H1 (cell line): ENCODE measurements at regions not wholly inside any gene's neighbourhood (a gene's known extent, or its start where the extent isn't known, plus 50 kb on each side); places are given as distances from the start of the nearest gene placed in this dataset.
"Not testable (repeated sequence)": the region's sequence is repeated elsewhere in the genome, so short reads cannot be mapped to it uniquely, and the experiment has no call there.

Experiments
- CTCF ChIA-PET: fragments of 300-600 bp; sonication (Branson Sonifier 250); formaldehyde crosslinking; loops from one replicate; lab custom pipeline; 2021; ENCODE audit not compliant: partially characterized antibody; lab: Charles Lee
- POLR2A ChIA-PET: fragments of 300-600 bp; sonication (Branson Sonifier 250); formaldehyde crosslinking; loops from one replicate; lab custom pipeline; 2021; ENCODE audit warnings: inconsistent platforms; ENCODE audit not compliant: partially characterized antibody; lab: Charles Lee
- DNase-seq, 2 experiments: peaks; one replicate each; pipeline versions ENCODE4 v3.0.0 to v3.0.0-alpha.2; 2010 to 2022; ENCODE audit warnings: low spot score in 2 of 2, low read depth in 1 of 2, mixed read lengths in 1 of 2
- FAIRE-seq: peaks from 2 replicates; lab custom pipeline; 2011; peaks lifted over from hg19 to GRCh38; lab: Jason Lieb, UNC
- H2AFZ ChIP-seq: 2 replicates; pipeline ENCODE4 v1.8.1; 2012; ENCODE audit warnings: low read length, inconsistent platforms
- H2AK5ac ChIP-seq: 2 replicates; pipeline ENCODE4 v1.6.1; 2013; ENCODE audit warnings: low read depth, low read length
- H2BK120ac ChIP-seq: replicated peaks from 2 replicates; pipeline ENCODE3; 2013; ENCODE audit warnings: low read depth, low read length, inconsistent platforms
- H2BK12ac ChIP-seq: 2 replicates; pipeline ENCODE4 v1.6.1; 2013; ENCODE audit warnings: low read depth, low read length
- H2BK15ac ChIP-seq: 2 replicates; pipeline ENCODE4 v1.6.1; 2013; ENCODE audit warnings: low read length
- H2BK20ac ChIP-seq: 2 replicates; pipeline ENCODE4 v1.6.1; 2013; ENCODE audit warnings: low read length
- H2BK5ac ChIP-seq: 2 replicates; pipeline ENCODE4 v1.6.1; 2013; ENCODE audit warnings: low read depth, low read length
- H3K14ac ChIP-seq: 2 replicates; pipeline ENCODE4 v1.6.1; 2013; ENCODE audit warnings: inconsistent platforms; ENCODE audit not compliant: insufficient read length
- H3K18ac ChIP-seq: 2 replicates; pipeline ENCODE4 v1.6.1; 2013; ENCODE audit warnings: low read length; ENCODE audit errors: extremely low read depth
- H3K23ac ChIP-seq: 2 replicates; pipeline ENCODE4 v1.6.1; 2013; ENCODE audit warnings: inconsistent platforms; ENCODE audit not compliant: insufficient read length
- H3K23me2 ChIP-seq: 2 replicates; pipeline ENCODE4 v1.6.1; 2013; ENCODE audit warnings: low read depth, low read length
- H3K27ac ChIP-seq: 2 replicates; pipeline ENCODE4 v1.6.1; 2011; ENCODE audit warnings: low read depth, low read length, inconsistent platforms
- H3K27me3 ChIP-seq, 4 experiments: replicated peaks in 1 of 4; 1 replicate in 1 of 4; 2 replicates in 3 of 4; pipeline versions ENCODE4 v1.6.1 to v1.8.1; 2011 to 2013; ENCODE audit warnings: low read length in 3 of 4, mild to moderate bottlenecking in 3 of 4, inconsistent platforms in 2 of 4, mixed read lengths in 2 of 4, moderate library complexity in 1 of 4; ENCODE audit not compliant: control insufficient read depth in 3 of 4, insufficient read depth in 3 of 4; ENCODE audit errors: extremely low read depth in 1 of 4
- H3K36me3 ChIP-seq, 4 experiments: 2 replicates each; pipeline versions ENCODE4 v1.6.1 to v1.8.1; 2011 to 2013; ENCODE audit warnings: mild to moderate bottlenecking in 4 of 4, low read length in 3 of 4, moderate library complexity in 2 of 4, control low read depth in 1 of 4, inconsistent platforms in 1 of 4; ENCODE audit not compliant: insufficient read depth in 4 of 4, control insufficient read depth in 2 of 4
- H3K4ac ChIP-seq: replicated peaks from 2 replicates; pipeline ENCODE3; 2013; ENCODE audit warnings: low read length, low read depth, mixed read lengths, inconsistent platforms; ENCODE audit not compliant: insufficient read length
- H3K4me1 ChIP-seq, 4 experiments: replicated peaks in 1 of 4; 1 replicate in 1 of 4; 2 replicates in 3 of 4; pipeline versions ENCODE4 v1.6.1 to v1.8.1; 2011 to 2013; ENCODE audit warnings: low read length in 3 of 4, inconsistent platforms in 2 of 4, mixed read lengths in 1 of 4; ENCODE audit not compliant: insufficient read depth in 4 of 4, control insufficient read depth in 3 of 4
- H3K4me2 ChIP-seq, 2 experiments: 2 replicates each; pipeline versions ENCODE4 v1.6.1 to v1.8.1; 2011 to 2013; ENCODE audit warnings: low read depth in 2 of 2, low read length in 2 of 2, control low read depth in 1 of 2, inconsistent platforms in 1 of 2, mild to moderate bottlenecking in 1 of 2; ENCODE audit not compliant: insufficient read depth in 1 of 2
- H3K4me3 ChIP-seq, 4 experiments: fragments of 200-600, 300-600 bp in 1 of 4; sonication (generic), shearing (Covaris generic), sonication (Bioruptor Twin) in 1 of 4; 2 replicates each; pipeline versions ENCODE4 v1.5.1 to v1.8.1; 2011 to 2016; ENCODE audit warnings: low read length in 4 of 4, low read depth in 3 of 4, control low read depth in 2 of 4, inconsistent platforms in 2 of 4, mild to moderate bottlenecking in 2 of 4, mixed read lengths in 1 of 4, moderate library complexity in 1 of 4; ENCODE audit not compliant: insufficient read depth in 2 of 4; ENCODE audit errors: extremely low read depth in 1 of 4
- H3K56ac ChIP-seq: replicated peaks from 2 replicates; pipeline ENCODE3; 2013; ENCODE audit warnings: low read depth, mild to moderate bottlenecking, mixed read lengths, low read length, inconsistent platforms; ENCODE audit not compliant: insufficient read length
- H3K79me1 ChIP-seq: 2 replicates; pipeline ENCODE4 v1.6.1; 2013; ENCODE audit warnings: low read depth, low read length, control low read depth
- H3K79me2 ChIP-seq, 2 experiments: 2 replicates each; pipeline versions ENCODE4 v1.6.1 to v1.8.1; 2012 to 2013; ENCODE audit warnings: low read length in 2 of 2, mild to moderate bottlenecking in 2 of 2, inconsistent platforms in 1 of 2; ENCODE audit not compliant: insufficient read depth in 2 of 2, control insufficient read depth in 1 of 2
- H3K9ac ChIP-seq, 4 experiments: replicated peaks in 1 of 4; 1 replicate in 1 of 4; 2 replicates in 3 of 4; pipeline versions ENCODE4 v1.6.1 to v1.8.1; 2011 to 2013; ENCODE audit warnings: low read depth in 3 of 4, low read length in 3 of 4, control low read depth in 2 of 4, mild to moderate bottlenecking in 2 of 4, moderate library complexity in 2 of 4, inconsistent platforms in 1 of 4; ENCODE audit errors: extremely low read depth in 1 of 4
- H3K9me3 ChIP-seq, 2 experiments: 2 replicates each; pipeline versions ENCODE4 v1.6.1 to v1.8.1; 2012 to 2013; ENCODE audit warnings: mild to moderate bottlenecking in 2 of 2, moderate library complexity in 2 of 2, control low read depth in 1 of 2, inconsistent platforms in 1 of 2, low read depth in 1 of 2, low read length in 1 of 2, mixed read lengths in 1 of 2; ENCODE audit not compliant: insufficient read depth in 2 of 2
- H4K20me1 ChIP-seq, 2 experiments: replicated peaks in 1 of 2; 2 replicates each; pipeline versions ENCODE3 to v1.8.1; 2011 to 2013; ENCODE audit warnings: inconsistent platforms in 2 of 2, low read length in 2 of 2, mild to moderate bottlenecking in 1 of 2; ENCODE audit not compliant: insufficient read depth in 2 of 2, control insufficient read depth in 1 of 2
- H4K5ac ChIP-seq: 2 replicates; pipeline ENCODE4 v1.6.1; 2013; ENCODE audit warnings: low read length, low read depth, mixed read lengths, inconsistent platforms; ENCODE audit not compliant: insufficient read length
- H4K8ac ChIP-seq: 2 replicates; pipeline ENCODE4 v1.8.0; 2013; ENCODE audit warnings: mild to moderate bottlenecking, moderate library complexity, low read length, inconsistent platforms; ENCODE audit not compliant: insufficient read depth; ENCODE audit errors: extremely low read depth
- H4K91ac ChIP-seq: replicated peaks from 2 replicates; pipeline ENCODE3; 2013; ENCODE audit warnings: low read length, mixed read lengths, inconsistent platforms; ENCODE audit not compliant: insufficient read length
- WGBS, 2 experiments: shearing (Covaris generic) in 1 of 2; methylation state at CpG; one replicate each; pipeline versions ENCODE4 v1.1.6 to v1.1.7; 2013 to 2015; ENCODE audit warnings: low lambda C conversion rate in 2 of 2, mixed read lengths in 2 of 2, inconsistent platforms in 1 of 2, low coverage in 1 of 2, missing lambda C conversion rate in 1 of 2; ENCODE audit not compliant: insufficient replicate concordance in 2 of 2, insufficient coverage in 1 of 2, insufficient read length in 1 of 2; ENCODE audit errors: extremely low coverage in 1 of 2, missing lambda C conversion rate in 1 of 2; 5-methylcytosine and 5-hydroxymethylcytosine counted together

- H3K14ac ChIP-seq, H3K9ac ChIP-seq, H4K91ac ChIP-seq, POLR2A ChIA-PET, H3K79me2 ChIP-seq, H3K4me3 ChIP-seq, H2BK15ac ChIP-seq, DNase-seq, H2BK12ac ChIP-seq, H3K36me3 ChIP-seq, H3K79me1 ChIP-seq, H2BK5ac ChIP-seq, H3K4me2 ChIP-seq, H3K56ac ChIP-seq, FAIRE-seq, H3K27me3 ChIP-seq, H4K8ac ChIP-seq, H2AK5ac ChIP-seq, H4K5ac ChIP-seq, H3K18ac ChIP-seq, H3K27ac ChIP-seq, H3K4me1 ChIP-seq, H2AFZ ChIP-seq, H3K23ac ChIP-seq, H4K20me1 ChIP-seq, H2BK20ac ChIP-seq, H3K23me2 ChIP-seq, H2BK120ac ChIP-seq, H3K4ac ChIP-seq: not testable (repeated sequence)
- peaks cover 11 to 100% of the 10 kb centered on the region in 2 experiments; a peak in 2 of 4 replicates for H3K9me3 ChIP-seq
- 78% methylated on average over 4 of the region's 21 CpGs; no CpG with 5 or more reads in 1 of the 2 experiments for WGBS, 2 experiments
- CTCF ChIA-PET = interaction anchor here (0.6 kb wide), 1 partner anchor 750 kb away, joined by 3 read pairs; no protein-coding TSS in a partner anchor
Observed at GRCh38 chr18:15001038-15001794, 253.2 kb downstream of the ANKRD30B start.

- H2BK20ac ChIP-seq, H3K4me3 ChIP-seq, H3K27ac ChIP-seq, H3K18ac ChIP-seq, H2BK15ac ChIP-seq, H3K23ac ChIP-seq, H3K14ac ChIP-seq, H3K4me2 ChIP-seq, H2AK5ac ChIP-seq, H3K4me1 ChIP-seq, H3K9ac ChIP-seq, H3K4ac ChIP-seq, FAIRE-seq, H4K20me1 ChIP-seq, H2BK5ac ChIP-seq, H3K79me2 ChIP-seq, H4K5ac ChIP-seq, H3K56ac ChIP-seq, H2BK12ac ChIP-seq, H4K8ac ChIP-seq, H2AFZ ChIP-seq, H4K91ac ChIP-seq, H3K36me3 ChIP-seq, H3K79me1 ChIP-seq, POLR2A ChIA-PET, DNase-seq, H3K27me3 ChIP-seq, H2BK120ac ChIP-seq, H3K23me2 ChIP-seq: not testable (repeated sequence)
- H3K9me3 ChIP-seq = peaks cover 15 to 100% of the 10 kb centered on the region in 2 experiments; a peak in 2 of 4 replicates
- WGBS, 2 experiments = 95% methylated on average over 10 of the region's 10 CpGs; no CpG with 5 or more reads in 1 of the 2 experiments
- CTCF ChIA-PET = interaction anchor here (0.6 kb wide), 1 partner anchor 750 kb away, joined by 3 read pairs; no protein-coding TSS in a partner anchor
Observed at GRCh38 chr18:15001795-15002107, 253.8 kb downstream of the ANKRD30B start.
